GM12875 (cell line): ENCODE measurements at regions not wholly inside any gene's neighbourhood (a gene's known extent, or its start where the extent isn't known, plus 50 kb on each side); places are given as distances from the start of the nearest gene placed in this dataset.

ENCODE experiments used
- H3K4me3 ChIP-seq: one replicate; pipeline ENCODE4 v1.5.1; 2011; ENCODE audit warnings: low read depth, low read length, control low read depth
- CTCF ChIP-seq: IDR thresholded peaks from 2 replicates; pipeline ENCODE4 v1.5.1; 2011; ENCODE audit warnings: low read depth, mild to moderate bottlenecking, control low read depth, inconsistent platforms, low read length, moderate library complexity, borderline replicate concordance; ENCODE audit not compliant: insufficient read depth

- H3K4me3 ChIP-seq, result no peak overlapping the region
- TF ChIP-seq CTCF, result no peak
These were observed 236.3 kb downstream of the HAO1 start for GRCh38 chr20:7703996-7704395.

- no peak for TF ChIP-seq CTCF
- no peak overlapping the region for H3K4me3 ChIP-seq
These were observed 232.1 kb downstream of the HAO1 start for GRCh38 chr20:7708112-7708511.

GRCh38 chr20:7708782-7709181, 231.5 kb downstream of the HAO1 start:
- TF ChIP-seq CTCF, result no peak
- H3K4me3 ChIP-seq, result no peak overlapping the region

- no peak for TF ChIP-seq CTCF
- H3K4me3 ChIP-seq, result no peak overlapping the region
These were observed 229.8 kb downstream of the HAO1 start for GRCh38 chr20:7710440-7710839.

GRCh38 chr20:7712661-7713060, 227.6 kb downstream of the HAO1 start:
- TF ChIP-seq CTCF, result no peak
- no peak overlapping the region for H3K4me3 ChIP-seq

- H3K4me3 ChIP-seq, result no peak overlapping the region
- no peak for TF ChIP-seq CTCF
These were observed 225.7 kb downstream of the HAO1 start for GRCh38 chr20:7714549-7714948.

GRCh38 chr20:7716286-7716972, 223.8 kb downstream of the HAO1 start:
- H3K4me3 ChIP-seq, result no peak overlapping the region
- no peak for TF ChIP-seq CTCF
